ENCODE measurements at regions not wholly inside any gene's neighbourhood (a gene's known extent, or its start where the extent isn't known, plus 50 kb on each side); places are given as distances from the start of the nearest gene placed in this dataset.
"Not testable (repeated sequence)": the region's sequence is repeated elsewhere in the genome, so short reads cannot be mapped to it uniquely, and the experiment has no call there.

DNA sequence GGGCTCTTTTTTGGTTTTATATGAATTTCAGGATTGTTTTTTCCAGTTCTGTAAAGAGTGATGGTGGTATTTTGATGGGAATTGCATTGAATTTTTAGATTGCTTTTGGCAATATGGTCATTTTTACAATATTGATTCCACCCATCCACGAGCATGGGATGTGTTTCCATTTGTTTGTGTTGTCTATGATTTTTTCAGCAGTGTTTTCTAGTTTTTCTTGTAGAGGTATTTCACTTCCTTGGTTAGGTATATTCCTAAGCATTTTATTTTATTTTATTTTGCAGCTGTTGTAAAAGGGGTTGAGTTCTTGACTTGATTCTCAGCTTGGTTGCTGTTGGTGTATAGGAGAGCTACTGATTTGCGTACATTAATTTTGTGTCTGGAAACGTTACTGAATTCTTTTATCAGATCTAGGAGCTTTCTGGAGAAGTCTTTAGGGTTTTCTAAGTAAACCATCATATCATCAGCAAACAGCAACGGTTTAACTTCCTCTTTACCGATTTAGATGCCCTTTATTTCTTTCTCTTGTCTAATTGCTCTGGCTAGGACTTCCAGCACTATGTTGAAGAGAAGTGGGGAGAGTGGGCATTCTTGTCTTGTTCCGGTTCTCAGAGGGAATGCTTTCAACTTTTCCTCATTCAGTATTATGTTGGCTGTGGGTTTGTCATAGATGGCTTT is 69.4 kb upstream of the GNG12 start:
- H3K4me3 ChIP-seq (ENCODE audit: low read depth, low read length); POLR2A ChIA-PET; DNase-seq (ENCODE audit: low read depth, low spot score); CTCF ChIA-PET: not testable (repeated sequence)

GRCh38 chr1:67898033-67898726 is 64.9 kb upstream of the GNG12 start:
- CTCF ChIA-PET: interaction anchor here (0.6 to 1.4 kb wide), 2 partner anchors 71 to 1937 kb away, joined by 3 read pairs; no protein-coding TSS in a partner anchor
- no peak for TF ChIP-seq CTCF (IDR thresholded peaks at IDR 0.05; ENCODE audit: insufficient read depth, low read length, missing control alignments)
- H3K4me3 ChIP-seq (ENCODE audit: low read depth, low read length): no peak overlapping the region
- no peak for DNase-seq (ENCODE audit: low read depth, low spot score)
- POLR2A ChIA-PET: no interaction called here

DNA sequence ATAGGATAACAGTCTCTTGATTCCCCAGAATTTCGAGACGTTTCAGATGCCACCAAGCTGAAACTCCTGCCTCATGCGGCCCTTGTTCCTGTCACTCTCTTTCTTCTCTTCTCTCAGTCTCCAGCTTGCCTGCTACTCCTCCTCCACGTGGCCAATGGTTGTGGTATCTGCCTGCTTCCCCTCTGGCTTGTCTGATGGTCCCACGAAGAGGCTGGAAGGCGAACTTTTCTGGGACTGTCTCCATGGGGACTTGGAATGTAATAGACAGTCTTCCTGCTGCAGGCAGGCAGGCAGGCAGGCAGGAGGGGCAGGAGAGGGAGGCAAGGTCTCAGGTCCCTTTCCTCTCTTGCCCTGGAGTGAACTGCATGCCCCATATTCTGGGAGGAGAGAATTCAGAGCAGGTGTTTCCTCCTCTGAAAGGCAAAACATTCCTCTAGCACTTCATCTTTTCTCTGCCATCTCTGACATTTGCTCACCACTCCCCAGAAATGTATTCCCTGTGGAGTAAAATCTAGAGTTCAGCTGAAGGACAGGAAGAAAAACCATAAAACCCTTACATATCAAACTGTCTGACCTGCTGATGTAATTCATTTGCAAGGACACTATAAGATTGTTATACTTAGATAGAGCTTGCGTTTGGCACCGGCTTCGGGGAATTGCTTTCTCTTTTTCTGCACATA is 64.1 kb upstream of the GNG12 start:
- ChIA-PET CTCF (no interaction called here), POLR2A (no interaction called here)
- no peak for TF ChIP-seq CTCF (IDR thresholded peaks at IDR 0.05; ENCODE audit: insufficient read depth, low read length, missing control alignments)
- DNase-seq (ENCODE audit: low read depth, low spot score): peak; percentile 21
- H3K4me3 ChIP-seq (ENCODE audit: low read depth, low read length): no peak overlapping the region

DNA sequence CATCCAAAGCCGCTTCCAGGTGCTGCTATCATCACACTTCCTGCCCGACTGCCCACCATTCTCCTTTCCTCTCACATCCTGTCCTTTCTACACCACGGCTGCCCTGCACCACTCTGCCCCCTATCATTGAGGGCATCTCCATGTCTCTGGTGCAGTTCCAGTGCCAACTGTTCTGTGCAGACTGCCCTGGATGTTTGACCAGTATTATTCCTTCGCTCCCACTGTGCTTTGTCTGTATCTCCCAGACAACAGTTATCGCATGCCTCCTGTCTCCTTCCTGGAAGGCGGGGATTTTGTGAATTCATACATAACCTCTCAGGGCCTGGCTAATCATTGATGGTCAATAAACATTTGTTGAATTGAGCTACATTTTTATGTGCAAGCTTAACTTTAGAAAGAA is 63.6 kb upstream of the GNG12 start:
- ChIA-PET POLR2A (no interaction called here), CTCF (no interaction called here)
- TF ChIP-seq CTCF (IDR thresholded peaks at IDR 0.05; ENCODE audit: insufficient read depth, low read length, missing control alignments): no peak
- DNase-seq (ENCODE audit: low read depth, low spot score): no peak
- no peak overlapping the region for H3K4me3 ChIP-seq (ENCODE audit: low read depth, low read length)

GRCh38 chr1:67894981-67895735 is 61.9 kb upstream of the GNG12 start:
- H3K4me3 ChIP-seq (ENCODE audit: low read depth, low read length): no peak overlapping the region
- TF ChIP-seq CTCF (IDR thresholded peaks at IDR 0.05; ENCODE audit: insufficient read depth, low read length, missing control alignments): no peak
- CTCF ChIA-PET: no interaction called here
- POLR2A ChIA-PET: no interaction called here
- DNase-seq (ENCODE audit: low read depth, low spot score): no peak

- TF ChIP-seq CTCF (IDR thresholded peaks at IDR 0.05; ENCODE audit: insufficient read depth, low read length, missing control alignments): no peak
- H3K4me3 ChIP-seq (ENCODE audit: low read depth, low read length): no peak overlapping the region
- DNase-seq (ENCODE audit: low read depth, low spot score): no peak
- ChIA-PET CTCF (no interaction called here), POLR2A (no interaction called here)
Measured at GRCh38 chr1:67893126-67893495, 59.8 kb upstream of the GNG12 start.

Measured in AG04449 (cell line).